Trophoblast cell (in vitro differentiated cells and primary cell): ENCODE measurements at regions not wholly inside any gene's neighbourhood (a gene's known extent, or its start where the extent isn't known, plus 50 kb on each side); places are given as distances from the start of the nearest gene placed in this dataset.

Experiments
- DNase-seq, 2 donors: peaks; one replicate each; pipeline ENCODE4 v3.0.0-alpha.2; 2016
- H2AFZ ChIP-seq: 2 replicates; pipeline ENCODE4 v1.6.1; 2013; ENCODE audit warnings: low read length, moderate library complexity, mild to moderate bottlenecking; ENCODE audit not compliant: insufficient read depth, poor library complexity
- H2AK5ac ChIP-seq: 2 replicates; pipeline ENCODE4 v1.6.1; 2013; ENCODE audit warnings: mild to moderate bottlenecking, low read length
- H2BK120ac ChIP-seq: 2 replicates; pipeline ENCODE4 v1.6.1; 2013; ENCODE audit warnings: low read length, mild to moderate bottlenecking, moderate library complexity; ENCODE audit not compliant: insufficient read depth, poor library complexity
- H2BK12ac ChIP-seq: 2 replicates; pipeline ENCODE4 v1.6.1; 2013; ENCODE audit warnings: mild to moderate bottlenecking, low read length, moderate library complexity
- H2BK5ac ChIP-seq: 2 replicates; pipeline ENCODE4 v1.6.1; 2013; ENCODE audit warnings: low read length, low read depth, moderate library complexity, mild to moderate bottlenecking; ENCODE audit not compliant: poor library complexity
- H3K14ac ChIP-seq: 2 replicates; pipeline ENCODE4 v1.6.1; 2013; ENCODE audit warnings: mild to moderate bottlenecking, low read length
- H3K18ac ChIP-seq: 2 replicates; pipeline ENCODE4 v1.6.1; 2013; ENCODE audit warnings: mild to moderate bottlenecking, low read length
- H3K23ac ChIP-seq: 2 replicates; pipeline ENCODE4 v1.6.1; 2013; ENCODE audit warnings: low read length
- H3K27ac ChIP-seq: 2 replicates; pipeline ENCODE4 v1.5.1; 2013; ENCODE audit warnings: low read depth, mild to moderate bottlenecking, inconsistent platforms, low read length, moderate library complexity
- H3K27me3 ChIP-seq: 2 replicates; pipeline ENCODE4 v1.6.1; 2013; ENCODE audit warnings: inconsistent platforms, mild to moderate bottlenecking, low read length, moderate library complexity; ENCODE audit not compliant: insufficient read depth
- H3K36me3 ChIP-seq, 2 experiments: 1 replicate in 1 of 2; 2 replicates in 1 of 2; pipeline ENCODE4 v1.6.1; 2013; ENCODE audit warnings: low read length in 2 of 2, mild to moderate bottlenecking in 2 of 2, moderate library complexity in 1 of 2; ENCODE audit not compliant: insufficient read depth in 2 of 2, control insufficient read depth in 1 of 2
- H3K4ac ChIP-seq: 2 replicates; pipeline ENCODE4 v1.6.1; 2013; ENCODE audit warnings: low read depth, mild to moderate bottlenecking, low read length, moderate library complexity
- H3K4me1 ChIP-seq, 2 experiments: 1 replicate in 1 of 2; 2 replicates in 1 of 2; pipeline ENCODE4 v1.6.1; 2013; ENCODE audit warnings: low read length in 2 of 2, mild to moderate bottlenecking in 2 of 2, moderate library complexity in 1 of 2; ENCODE audit not compliant: insufficient read depth in 2 of 2, control insufficient read depth in 1 of 2
- H3K4me2 ChIP-seq: 2 replicates; pipeline ENCODE4 v1.6.1; 2013; ENCODE audit warnings: inconsistent platforms, mild to moderate bottlenecking, low read length, moderate library complexity
- H3K4me3 ChIP-seq: 2 replicates; pipeline ENCODE4 v1.5.1; 2013; ENCODE audit warnings: mild to moderate bottlenecking, low read depth, low read length, inconsistent platforms
- H3K79me1 ChIP-seq: one replicate; pipeline ENCODE4 v1.6.1; 2013; ENCODE audit warnings: low read length
- H3K79me2 ChIP-seq: 2 replicates; pipeline ENCODE4 v1.6.1; 2013; ENCODE audit warnings: low read length, mild to moderate bottlenecking; ENCODE audit not compliant: control insufficient read depth, insufficient read depth, poor library complexity
- H3K9ac ChIP-seq: 2 replicates; pipeline ENCODE4 v1.6.1; 2013; ENCODE audit warnings: mild to moderate bottlenecking, low read length
- H3K9me3 ChIP-seq: 2 replicates; pipeline ENCODE4 v1.6.1; 2013; ENCODE audit warnings: low read depth, mild to moderate bottlenecking, control low read depth, inconsistent platforms, low read length; ENCODE audit not compliant: insufficient read depth
- H4K12ac ChIP-seq: 2 replicates; pipeline ENCODE4 v1.6.1; 2013; ENCODE audit warnings: low read depth, mild to moderate bottlenecking, low read length, moderate library complexity
- H4K8ac ChIP-seq: 2 replicates; pipeline ENCODE4 v1.6.1; 2013; ENCODE audit warnings: low read depth, mild to moderate bottlenecking, low read length, moderate library complexity
- H4K91ac ChIP-seq: one replicate; pipeline ENCODE4 v1.6.1; 2013; ENCODE audit warnings: low read depth, mild to moderate bottlenecking, low read length, moderate library complexity
- WGBS: extraction: QIAGEN DNeasy Blood & Tissue Kit; methylation state at CpG from one replicate; pipeline ENCODE4 v1.1.7; 2013; ENCODE audit warnings: missing lambda C conversion rate; ENCODE audit not compliant: insufficient read length, insufficient coverage; ENCODE audit errors: extremely low coverage; 5-methylcytosine and 5-hydroxymethylcytosine counted together

DNA sequence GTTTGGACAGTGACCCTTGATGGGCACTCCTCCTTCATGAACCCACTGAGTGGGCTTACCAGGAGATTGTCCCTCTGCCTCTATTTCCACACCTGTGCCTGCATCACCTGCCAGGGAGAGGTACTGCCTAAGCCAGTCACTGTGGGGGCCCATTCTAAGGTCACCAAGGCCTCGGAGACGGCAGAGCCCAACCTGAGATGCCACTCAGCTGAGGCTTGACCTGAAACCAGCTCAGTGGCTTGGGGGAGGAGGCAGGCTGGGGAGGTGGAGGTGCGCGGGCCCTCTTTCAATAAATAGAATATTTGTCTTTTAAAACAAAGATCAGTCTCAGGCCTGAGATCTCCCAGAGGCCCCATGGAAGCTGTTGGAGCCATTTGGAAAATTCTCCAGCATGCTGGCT is 84.5 kb downstream of the DHCR7 start:
- H3K9ac ChIP-seq: no peak overlapping the region
- H2AFZ ChIP-seq: no peak overlapping the region
- no peaks in the 10 kb centered on the region for H3K4me1 ChIP-seq
- no peak overlapping the region for H3K23ac ChIP-seq
- no CpG with 5 or more reads among the region's 4 CpGs for WGBS
- no peak overlapping the region for H4K91ac ChIP-seq
- no peaks in the 10 kb centered on the region for H3K79me2 ChIP-seq
- no peak overlapping the region for H3K14ac ChIP-seq
- no peak overlapping the region for H3K27ac ChIP-seq
- H3K36me3 ChIP-seq: no peaks in the 10 kb centered on the region
- no peak overlapping the region for H2AK5ac ChIP-seq
- no peak overlapping the region for H3K4me3 ChIP-seq
- no peak for DNase-seq
- no peaks in the 10 kb centered on the region for H3K27me3 ChIP-seq
- no peak overlapping the region for H3K4ac ChIP-seq
- no peak overlapping the region for H4K12ac ChIP-seq
- H2BK120ac ChIP-seq: no peak overlapping the region
- H3K18ac ChIP-seq: no peak overlapping the region
- H3K9me3 ChIP-seq: peaks cover 14% of the 10 kb centered on the region
- no peak overlapping the region for H4K8ac ChIP-seq
- no peak overlapping the region for H2BK12ac ChIP-seq
- no peaks in the 10 kb centered on the region for H3K79me1 ChIP-seq
- H3K4me2 ChIP-seq: no peak overlapping the region
- H2BK5ac ChIP-seq: no peak overlapping the region

- no peak overlapping the region for H3K4me3 ChIP-seq
- H2BK120ac ChIP-seq: no peak overlapping the region
- no peak overlapping the region for H4K91ac ChIP-seq
- H3K27me3 ChIP-seq: no peaks in the 10 kb centered on the region
- H3K27ac ChIP-seq: no peak overlapping the region
- WGBS: 100% methylated on average over 5 of the region's 6 CpGs
- H3K4me2 ChIP-seq: no peak overlapping the region
- no peak overlapping the region for H4K12ac ChIP-seq
- H3K9me3 ChIP-seq: peaks cover 12% of the 10 kb centered on the region
- no peak overlapping the region for H3K4ac ChIP-seq
- no peak for DNase-seq
- no peak overlapping the region for H3K9ac ChIP-seq
- no peak overlapping the region for H2AFZ ChIP-seq
- no peak overlapping the region for H4K8ac ChIP-seq
- no peak overlapping the region for H3K18ac ChIP-seq
- no peaks in the 10 kb centered on the region for H3K79me2 ChIP-seq
- no peak overlapping the region for H2AK5ac ChIP-seq
- H3K79me1 ChIP-seq: no peaks in the 10 kb centered on the region
- H3K23ac ChIP-seq: no peak overlapping the region
- no peaks in the 10 kb centered on the region for H3K36me3 ChIP-seq
- no peak overlapping the region for H2BK12ac ChIP-seq
- no peaks in the 10 kb centered on the region for H3K4me1 ChIP-seq
- H2BK5ac ChIP-seq: no peak overlapping the region
- H3K14ac ChIP-seq: no peak overlapping the region
Measured at GRCh38 chr11:71358963-71359567, 89.1 kb downstream of the DHCR7 start.

- DNase-seq: no peak
- no peak overlapping the region for H4K91ac ChIP-seq
- H2BK12ac ChIP-seq: no peak overlapping the region
- no CpG with 5 or more reads among the region's 10 CpGs for WGBS
- H3K4me1 ChIP-seq: no peaks in the 10 kb centered on the region
- H3K4me3 ChIP-seq: no peak overlapping the region
- no peak overlapping the region for H3K14ac ChIP-seq
- H3K27ac ChIP-seq: no peak overlapping the region
- no peak overlapping the region for H2BK120ac ChIP-seq
- H4K8ac ChIP-seq: no peak overlapping the region
- no peak overlapping the region for H3K18ac ChIP-seq
- no peaks in the 10 kb centered on the region for H3K27me3 ChIP-seq
- H4K12ac ChIP-seq: no peak overlapping the region
- H2BK5ac ChIP-seq: no peak overlapping the region
- no peaks in the 10 kb centered on the region for H3K79me1 ChIP-seq
- H3K4me2 ChIP-seq: no peak overlapping the region
- no peak overlapping the region for H3K9ac ChIP-seq
- no peak overlapping the region for H3K4ac ChIP-seq
- H3K23ac ChIP-seq: no peak overlapping the region
- no peaks in the 10 kb centered on the region for H3K79me2 ChIP-seq
- peaks cover 9% of the 10 kb centered on the region for H3K9me3 ChIP-seq
- H3K36me3 ChIP-seq: no peaks in the 10 kb centered on the region
- H2AK5ac ChIP-seq: no peak overlapping the region
- no peak overlapping the region for H2AFZ ChIP-seq
Measured at GRCh38 chr11:71358122-71358728, 90.0 kb downstream of the DHCR7 start.

- H3K4me1 ChIP-seq: no peaks in the 10 kb centered on the region
- no peak overlapping the region for H2BK120ac ChIP-seq
- no CpG with 5 or more reads among the region's 9 CpGs for WGBS
Measured at GRCh38 chr11:71357414-71357813, 90.8 kb downstream of the DHCR7 start.

More at GRCh38 chr11:71357414-71357813, 90.8 kb downstream of the DHCR7 start:
- Histone ChIP-seq H4K8ac (no peak overlapping the region), H2BK5ac (no peak overlapping the region), H3K18ac (no peak overlapping the region), H3K23ac (no peak overlapping the region), H3K36me3 (no peaks in the 10 kb centered on the region), H3K14ac (no peak overlapping the region), H3K9ac (no peak overlapping the region), H3K9me3 (peaks cover 10% of the 10 kb centered on the region), H3K27ac (no peak overlapping the region), H3K4me3 (no peak overlapping the region), H3K79me1 (no peaks in the 10 kb centered on the region), H3K79me2 (no peaks in the 10 kb centered on the region), H3K4me2 (no peak overlapping the region), H3K27me3 (no peaks in the 10 kb centered on the region), H2AFZ (no peak overlapping the region), H2BK12ac (no peak overlapping the region), H3K4ac (no peak overlapping the region), H4K91ac (no peak overlapping the region), H2AK5ac (no peak overlapping the region), H4K12ac (no peak overlapping the region)
- no peak for DNase-seq
